Vagina (tissue), 2 donors: ENCODE measurements at regions not wholly inside any gene's neighbourhood (a gene's known extent, or its start where the extent isn't known, plus 50 kb on each side); places are given as distances from the start of the nearest gene placed in this dataset.

Source experiments
- POLR2A ChIP-seq, 2 donors: fragments of 450-650 bp; IDR thresholded peaks; one replicate each; pipeline ENCODE4 v1.6.1; 2017; ENCODE audit warnings: antibody characterized with exemption in 2 of 2, mild to moderate bottlenecking in 2 of 2, moderate library complexity in 2 of 2
- POLR2AphosphoS5 ChIP-seq, 2 donors: sonication (generic); formaldehyde crosslinking; IDR thresholded peaks; one replicate each; pipeline ENCODE4 v1.9.0; 2017; ENCODE audit warnings: antibody characterized with exemption in 2 of 2, mild to moderate bottlenecking in 2 of 2, low read depth in 1 of 2; ENCODE audit not compliant: insufficient read depth in 1 of 2
- TF ChIP-seq, protein P1 (sequence below), 3 experiments: fragments of 450-650 bp in 2 of 3; fragments of 200-600 bp in 1 of 3; sonication (generic) in 1 of 3; IDR thresholded peaks; one replicate each; pipeline ENCODE4 v1.5.1; 2017 to 2019; ENCODE audit warnings: antibody characterized with exemption in 3 of 3, mild to moderate bottlenecking in 2 of 3, moderate library complexity in 2 of 3

DNA sequence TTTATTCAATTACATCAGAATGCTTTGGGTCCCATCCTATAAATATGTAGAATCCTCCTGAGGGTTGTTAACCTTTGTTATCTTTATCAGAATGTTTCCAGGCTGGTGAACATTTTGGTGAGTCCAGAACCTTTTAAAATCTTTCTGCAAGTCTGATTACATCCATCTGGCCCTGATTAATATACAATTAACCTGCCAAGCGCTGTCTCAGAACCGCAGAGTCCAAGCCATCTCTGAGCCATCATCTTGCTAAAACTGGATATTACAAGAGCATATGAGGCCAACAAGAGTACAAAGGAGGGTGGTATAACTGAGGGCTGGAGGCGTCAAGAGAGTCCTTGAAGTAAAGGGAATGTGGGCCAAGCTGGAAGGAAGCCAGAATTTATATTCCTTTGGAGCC is 88.6 kb upstream of the ZC3H11B start:
- TF ChIP-seq, protein P1, sequence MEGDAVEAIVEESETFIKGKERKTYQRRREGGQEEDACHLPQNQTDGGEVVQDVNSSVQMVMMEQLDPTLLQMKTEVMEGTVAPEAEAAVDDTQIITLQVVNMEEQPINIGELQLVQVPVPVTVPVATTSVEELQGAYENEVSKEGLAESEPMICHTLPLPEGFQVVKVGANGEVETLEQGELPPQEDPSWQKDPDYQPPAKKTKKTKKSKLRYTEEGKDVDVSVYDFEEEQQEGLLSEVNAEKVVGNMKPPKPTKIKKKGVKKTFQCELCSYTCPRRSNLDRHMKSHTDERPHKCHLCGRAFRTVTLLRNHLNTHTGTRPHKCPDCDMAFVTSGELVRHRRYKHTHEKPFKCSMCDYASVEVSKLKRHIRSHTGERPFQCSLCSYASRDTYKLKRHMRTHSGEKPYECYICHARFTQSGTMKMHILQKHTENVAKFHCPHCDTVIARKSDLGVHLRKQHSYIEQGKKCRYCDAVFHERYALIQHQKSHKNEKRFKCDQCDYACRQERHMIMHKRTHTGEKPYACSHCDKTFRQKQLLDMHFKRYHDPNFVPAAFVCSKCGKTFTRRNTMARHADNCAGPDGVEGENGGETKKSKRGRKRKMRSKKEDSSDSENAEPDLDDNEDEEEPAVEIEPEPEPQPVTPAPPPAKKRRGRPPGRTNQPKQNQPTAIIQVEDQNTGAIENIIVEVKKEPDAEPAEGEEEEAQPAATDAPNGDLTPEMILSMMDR (IDR thresholded peaks at IDR 0.05), result no peak
- no peak for TF ChIP-seq POLR2A (IDR thresholded peaks at IDR 0.05)
- no peak for TF ChIP-seq POLR2AphosphoS5 (IDR thresholded peaks at IDR 0.05; ENCODE audit: insufficient read depth in 1 of 2, low read depth in 1 of 2)
